Neural cell (in vitro differentiated cells): ENCODE measurements at regions not wholly inside any gene's neighbourhood (a gene's known extent, or its start where the extent isn't known, plus 50 kb on each side); places are given as distances from the start of the nearest gene placed in this dataset.

Experiments
- H2AFZ ChIP-seq: fragments of 200-600, 300-800 bp; sonication (generic), shearing (Covaris generic); 2 replicates; pipeline ENCODE4 v1.6.0; 2014; ENCODE audit warnings: low read depth, mild to moderate bottlenecking, antibody characterized with exemption, low read length, moderate library complexity
- H3F3A ChIP-seq: fragments of 200-600 bp; shearing (Covaris generic); 2 replicates; pipeline ENCODE4 v1.6.1; 2016; ENCODE audit warnings: mild to moderate bottlenecking, moderate library complexity, mixed read lengths, antibody characterized with exemption, low read length; ENCODE audit not compliant: insufficient read depth, poor library complexity, severe bottlenecking
- H3K27ac ChIP-seq: fragments of 200-600, 300-800 bp; sonication (generic), shearing (Covaris generic); 2 replicates; pipeline ENCODE4 v1.5.1; 2014; ENCODE audit warnings: mild to moderate bottlenecking, low read length, moderate library complexity
- H3K27me3 ChIP-seq: fragments of 300-800, 200-600 bp; sonication (generic), shearing (Covaris generic); 2 replicates; pipeline ENCODE4 v1.6.0; 2014; ENCODE audit warnings: mild to moderate bottlenecking, low read depth, low read length, moderate library complexity; ENCODE audit not compliant: insufficient read depth
- H3K36me3 ChIP-seq: fragments of 300-800, 200-600 bp; sonication (generic), shearing (Covaris generic); 2 replicates; pipeline ENCODE4 v1.5.1; 2014; ENCODE audit warnings: mild to moderate bottlenecking, antibody characterized with exemption, low read length, moderate library complexity; ENCODE audit not compliant: insufficient read depth
- H3K4me2 ChIP-seq: fragments of 300-800, 200-600 bp; sonication (generic), shearing (Covaris generic); 2 replicates; pipeline ENCODE4 v1.6.0; 2014; ENCODE audit warnings: mild to moderate bottlenecking, low read length
- H3K4me3 ChIP-seq: fragments of 300-800, 200-600 bp; sonication (generic), shearing (Covaris generic); 2 replicates; pipeline ENCODE4 v1.5.1; 2014; ENCODE audit warnings: mild to moderate bottlenecking, low read length, moderate library complexity
- H3K79me2 ChIP-seq: fragments of 200-600 bp; shearing (Covaris generic); replicated peaks from 2 replicates; pipeline ENCODE4 v1.6.0; 2014; ENCODE audit warnings: mild to moderate bottlenecking, low read length, moderate library complexity; ENCODE audit not compliant: insufficient read depth
- H3K9ac ChIP-seq: fragments of 300-800, 200-600 bp; sonication (generic), shearing (Covaris generic); 2 replicates; pipeline ENCODE4 v1.6.1; 2016; ENCODE audit warnings: mild to moderate bottlenecking, low read length, mixed read lengths
- H3K9me2 ChIP-seq: fragments of 200-600 bp; shearing (Covaris generic); 2 replicates; pipeline ENCODE4 v1.6.1; 2016; ENCODE audit warnings: mild to moderate bottlenecking, low read length, mixed read lengths; ENCODE audit not compliant: insufficient read depth
- H3K9me3 ChIP-seq: fragments of 200-600, 300-800 bp; sonication (generic), shearing (Covaris generic); 2 replicates; pipeline ENCODE4 v1.6.1; 2016; ENCODE audit warnings: mild to moderate bottlenecking, mixed run types, low read length, moderate library complexity, mixed read lengths
- H4K20me1 ChIP-seq: fragments of 200-600 bp; shearing (Covaris generic); 2 replicates; pipeline ENCODE4 v1.6.1; 2016; ENCODE audit warnings: mild to moderate bottlenecking, mixed run types; ENCODE audit not compliant: insufficient read depth
- EP300 ChIP-seq: fragments of 450-650 bp; conservative IDR thresholded peaks from 2 replicates; pipeline ENCODE4 v1.6.1; 2014; ENCODE audit warnings: antibody characterized with exemption, mild to moderate bottlenecking, moderate library complexity; ENCODE audit not compliant: poor library complexity, severe bottlenecking
- EZH2 ChIP-seq: fragments of 200-600, 300-800 bp; shearing (Covaris generic), sonication (generic); IDR thresholded peaks from 2 replicates; pipeline ENCODE4 v1.6.1; 2014; ENCODE audit warnings: antibody characterized with exemption, low read length, borderline replicate concordance, mild to moderate bottlenecking; ENCODE audit not compliant: insufficient read depth, poor library complexity, severe bottlenecking
- MXI1 ChIP-seq: fragments of 450-650 bp; conservative IDR thresholded peaks from 2 replicates; pipeline ENCODE4 v1.6.1; 2014; ENCODE audit warnings: antibody characterized with exemption, mild to moderate bottlenecking; ENCODE audit not compliant: poor library complexity, severe bottlenecking
- POLR2AphosphoS5 ChIP-seq: IDR thresholded peaks from 2 replicates; pipeline ENCODE4 v1.6.1; 2012
- RAD21 ChIP-seq: fragments of 450-650 bp; conservative IDR thresholded peaks from 2 replicates; pipeline ENCODE4 v1.6.1; 2014; ENCODE audit warnings: antibody characterized with exemption, mild to moderate bottlenecking, moderate library complexity
- REST ChIP-seq: IDR thresholded peaks from 2 replicates; pipeline ENCODE4 v1.6.1; 2012; ENCODE audit warnings: borderline replicate concordance
- SMC3 ChIP-seq: fragments of 450-650 bp; conservative IDR thresholded peaks from 2 replicates; pipeline ENCODE4 v1.6.1; 2014; ENCODE audit warnings: antibody characterized with exemption, mild to moderate bottlenecking, moderate library complexity; ENCODE audit not compliant: poor library complexity
- TAF1 ChIP-seq: IDR thresholded peaks from 2 replicates; pipeline ENCODE4 v1.6.1; 2012; ENCODE audit warnings: low read depth
- TF ChIP-seq, protein P1 (sequence below): fragments of 450-650 bp; IDR thresholded peaks from 2 replicates; pipeline ENCODE4 v1.5.1; 2014; ENCODE audit warnings: antibody characterized with exemption, mild to moderate bottlenecking, moderate library complexity; ENCODE audit not compliant: poor library complexity, severe bottlenecking

- Histone ChIP-seq H3K27me3 (no peaks in the 10 kb centered on the region), H3K4me2 (no peak overlapping the region), H3K4me3 (no peak overlapping the region), H3K36me3 (no peaks in the 10 kb centered on the region), H3K9me2 (no peaks in the 10 kb centered on the region), H3K79me2 (no peaks in the 10 kb centered on the region), H4K20me1 (no peaks in the 10 kb centered on the region), H2AFZ (no peak overlapping the region), H3K9ac (no peak overlapping the region), H3K27ac (no peak overlapping the region), H3F3A (no peaks in the 10 kb centered on the region), H3K9me3 (no peaks in the 10 kb centered on the region)
- TF ChIP-seq EP300, result no peak
- TF ChIP-seq POLR2AphosphoS5, result no peak
- no peak for TF ChIP-seq EZH2
- no peak for TF ChIP-seq SMC3
- TF ChIP-seq REST, result no peak
- TF ChIP-seq, protein P1, sequence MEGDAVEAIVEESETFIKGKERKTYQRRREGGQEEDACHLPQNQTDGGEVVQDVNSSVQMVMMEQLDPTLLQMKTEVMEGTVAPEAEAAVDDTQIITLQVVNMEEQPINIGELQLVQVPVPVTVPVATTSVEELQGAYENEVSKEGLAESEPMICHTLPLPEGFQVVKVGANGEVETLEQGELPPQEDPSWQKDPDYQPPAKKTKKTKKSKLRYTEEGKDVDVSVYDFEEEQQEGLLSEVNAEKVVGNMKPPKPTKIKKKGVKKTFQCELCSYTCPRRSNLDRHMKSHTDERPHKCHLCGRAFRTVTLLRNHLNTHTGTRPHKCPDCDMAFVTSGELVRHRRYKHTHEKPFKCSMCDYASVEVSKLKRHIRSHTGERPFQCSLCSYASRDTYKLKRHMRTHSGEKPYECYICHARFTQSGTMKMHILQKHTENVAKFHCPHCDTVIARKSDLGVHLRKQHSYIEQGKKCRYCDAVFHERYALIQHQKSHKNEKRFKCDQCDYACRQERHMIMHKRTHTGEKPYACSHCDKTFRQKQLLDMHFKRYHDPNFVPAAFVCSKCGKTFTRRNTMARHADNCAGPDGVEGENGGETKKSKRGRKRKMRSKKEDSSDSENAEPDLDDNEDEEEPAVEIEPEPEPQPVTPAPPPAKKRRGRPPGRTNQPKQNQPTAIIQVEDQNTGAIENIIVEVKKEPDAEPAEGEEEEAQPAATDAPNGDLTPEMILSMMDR, result no peak
- no peak for TF ChIP-seq RAD21
- TF ChIP-seq MXI1, result no peak
These were observed 148.4 kb downstream of the MACROH2A1 start for GRCh38 chr5:135250671-135251070.

- no peaks in the 10 kb centered on the region for H3F3A ChIP-seq
- no peak overlapping the region for H3K27ac ChIP-seq
- no peak overlapping the region for H3K9ac ChIP-seq
- H3K9me3 ChIP-seq, result no peaks in the 10 kb centered on the region
- H2AFZ ChIP-seq, result no peak overlapping the region
- no peaks in the 10 kb centered on the region for H3K9me2 ChIP-seq
- H3K27me3 ChIP-seq, result no peaks in the 10 kb centered on the region
- no peaks in the 10 kb centered on the region for H4K20me1 ChIP-seq
- H3K4me3 ChIP-seq, result no peak overlapping the region
- H3K79me2 ChIP-seq, result no peaks in the 10 kb centered on the region
- TF ChIP-seq EP300, result no peak
- TF ChIP-seq, protein P1, result no peak
- TF ChIP-seq SMC3, result no peak
- TF ChIP-seq RAD21, result no peak
- TF ChIP-seq EZH2, result no peak
- TF ChIP-seq TAF1, result no peak
- no peak for TF ChIP-seq MXI1
- no peak for TF ChIP-seq REST
- no peak for TF ChIP-seq POLR2AphosphoS5
- no peaks in the 10 kb centered on the region for H3K36me3 ChIP-seq
- H3K4me2 ChIP-seq, result no peak overlapping the region
These were observed 149.4 kb downstream of the MACROH2A1 start for GRCh38 chr5:135249658-135250057.
